Astrocyte (in vitro differentiated cells and primary cell): ENCODE measurements at regions not wholly inside any gene's neighbourhood (a gene's known extent, or its start where the extent isn't known, plus 50 kb on each side); places are given as distances from the start of the nearest gene placed in this dataset.

Source experiments
- DNase-seq: peaks from one replicate; pipeline ENCODE4 v3.0.0-alpha.2; 2010; ENCODE audit warnings: low read depth
- FAIRE-seq: peaks from 2 replicates; lab custom pipeline; 2011; peaks lifted over from hg19 to GRCh38; lab: Jason Lieb, UNC
- H2AFZ ChIP-seq: 2 replicates; pipeline ENCODE4 v1.6.0; 2012; ENCODE audit warnings: low read depth, low read length, inconsistent platforms
- H3K27ac ChIP-seq: 2 replicates; pipeline ENCODE4 v1.5.1; 2011; ENCODE audit warnings: low read depth, low read length, inconsistent platforms
- H3K27me3 ChIP-seq: 2 replicates; pipeline ENCODE4 v1.6.0; 2011; ENCODE audit warnings: low read length, inconsistent platforms; ENCODE audit not compliant: insufficient read depth
- H3K36me3 ChIP-seq: 2 replicates; pipeline ENCODE4 v1.5.1; 2011; ENCODE audit warnings: low read length, inconsistent platforms; ENCODE audit not compliant: insufficient read depth
- H3K4me1 ChIP-seq: 2 replicates; pipeline ENCODE4 v1.5.1; 2011; ENCODE audit warnings: low read length, inconsistent platforms; ENCODE audit not compliant: insufficient read depth
- H3K4me2 ChIP-seq: 2 replicates; pipeline ENCODE4 v1.6.0; 2012; ENCODE audit warnings: low read length, inconsistent platforms
- H3K4me3 ChIP-seq: 2 replicates; pipeline ENCODE4 v1.5.1; 2011; ENCODE audit warnings: low read depth, mild to moderate bottlenecking, low read length, inconsistent platforms; ENCODE audit not compliant: insufficient read depth
- H3K79me2 ChIP-seq: 2 replicates; pipeline ENCODE4 v1.6.0; 2012; ENCODE audit warnings: mild to moderate bottlenecking, low read length, inconsistent platforms; ENCODE audit not compliant: insufficient read depth
- H3K9ac ChIP-seq: 2 replicates; pipeline ENCODE4 v1.6.0; 2012; ENCODE audit warnings: mild to moderate bottlenecking, low read length, inconsistent platforms
- H3K9me3 ChIP-seq: 2 replicates; pipeline ENCODE4 v1.5.1; 2012; ENCODE audit warnings: low read depth, mild to moderate bottlenecking, low read length, inconsistent platforms; ENCODE audit not compliant: insufficient read depth
- H4K20me1 ChIP-seq: 2 replicates; pipeline ENCODE4 v1.6.0; 2012; ENCODE audit warnings: low read length, inconsistent platforms; ENCODE audit not compliant: insufficient read depth
- H3K27ac Mint-ChIP-seq: one replicate; pipeline ENCODE4 v1.8.0; 2021; ENCODE audit warnings: mild to moderate bottlenecking, mixed read lengths; ENCODE audit not compliant: unreplicated experiment
- H3K27me3 Mint-ChIP-seq: one replicate; pipeline ENCODE4 v1.8.0; 2021; ENCODE audit warnings: low read depth, mixed read lengths; ENCODE audit not compliant: unreplicated experiment
- H3K36me3 Mint-ChIP-seq: one replicate; pipeline ENCODE4 v1.8.0; 2021; ENCODE audit warnings: low read depth, mixed read lengths; ENCODE audit not compliant: unreplicated experiment
- H3K4me1 Mint-ChIP-seq: one replicate; pipeline ENCODE4 v1.8.0; 2021; ENCODE audit warnings: low read depth, mixed read lengths; ENCODE audit not compliant: unreplicated experiment
- H3K4me3 Mint-ChIP-seq: one replicate; pipeline ENCODE4 v1.8.0; 2021; ENCODE audit warnings: mild to moderate bottlenecking, moderate library complexity, mixed read lengths; ENCODE audit not compliant: unreplicated experiment
- H3K9me3 Mint-ChIP-seq: one replicate; pipeline ENCODE4 v1.8.0; 2021; ENCODE audit warnings: mild to moderate bottlenecking, mixed read lengths; ENCODE audit not compliant: unreplicated experiment
- EZH2 ChIP-seq: IDR thresholded peaks from 2 replicates; pipeline ENCODE4 v1.6.1; 2012; ENCODE audit warnings: mild to moderate bottlenecking, low read length, inconsistent platforms; ENCODE audit not compliant: insufficient read depth
- TF ChIP-seq, protein P1 (sequence below): IDR thresholded peaks from 2 replicates; pipeline ENCODE4 v1.5.1; 2011; ENCODE audit warnings: low read depth, mild to moderate bottlenecking, inconsistent platforms, low read length, moderate library complexity; ENCODE audit not compliant: insufficient read depth

DNA sequence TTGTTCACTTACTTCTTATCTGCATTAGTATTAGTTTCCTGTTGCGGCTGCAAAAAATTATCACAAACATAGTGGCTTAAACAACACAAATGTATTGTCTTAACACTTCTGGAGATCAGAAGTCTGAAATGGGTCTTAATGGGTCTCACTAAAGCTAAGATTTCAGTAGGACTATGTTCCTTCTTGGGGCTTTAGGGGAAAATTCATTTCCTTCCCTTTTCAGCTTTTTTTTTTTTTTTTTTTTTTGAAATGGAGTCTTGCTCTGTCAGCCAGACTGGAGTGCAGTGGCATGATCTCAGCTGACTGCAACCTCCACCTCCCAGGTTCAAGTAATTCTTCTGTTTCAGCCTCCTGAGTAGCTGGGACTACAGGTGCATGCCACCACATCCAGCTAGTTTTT, 78.1 kb upstream of the KLF3 start:
- Mint-ChIP-seq H3K27ac (no peak overlapping the region), H3K36me3 (no peaks in the 10 kb centered on the region), H3K4me1 (peaks cover 12% of the 10 kb centered on the region), H3K4me3 (no peak overlapping the region), H3K9me3 (peaks cover 9% of the 10 kb centered on the region), H3K27me3 (peaks cover 8% of the 10 kb centered on the region)
- H3K4me3 ChIP-seq: no peak overlapping the region
- H2AFZ ChIP-seq: no peak overlapping the region
- no peaks in the 10 kb centered on the region for H3K36me3 ChIP-seq
- DNase-seq (no peak), FAIRE-seq (no peak)
- H3K27ac ChIP-seq: no peak overlapping the region
- no peaks in the 10 kb centered on the region for H3K4me1 ChIP-seq
- TF ChIP-seq, protein P1, sequence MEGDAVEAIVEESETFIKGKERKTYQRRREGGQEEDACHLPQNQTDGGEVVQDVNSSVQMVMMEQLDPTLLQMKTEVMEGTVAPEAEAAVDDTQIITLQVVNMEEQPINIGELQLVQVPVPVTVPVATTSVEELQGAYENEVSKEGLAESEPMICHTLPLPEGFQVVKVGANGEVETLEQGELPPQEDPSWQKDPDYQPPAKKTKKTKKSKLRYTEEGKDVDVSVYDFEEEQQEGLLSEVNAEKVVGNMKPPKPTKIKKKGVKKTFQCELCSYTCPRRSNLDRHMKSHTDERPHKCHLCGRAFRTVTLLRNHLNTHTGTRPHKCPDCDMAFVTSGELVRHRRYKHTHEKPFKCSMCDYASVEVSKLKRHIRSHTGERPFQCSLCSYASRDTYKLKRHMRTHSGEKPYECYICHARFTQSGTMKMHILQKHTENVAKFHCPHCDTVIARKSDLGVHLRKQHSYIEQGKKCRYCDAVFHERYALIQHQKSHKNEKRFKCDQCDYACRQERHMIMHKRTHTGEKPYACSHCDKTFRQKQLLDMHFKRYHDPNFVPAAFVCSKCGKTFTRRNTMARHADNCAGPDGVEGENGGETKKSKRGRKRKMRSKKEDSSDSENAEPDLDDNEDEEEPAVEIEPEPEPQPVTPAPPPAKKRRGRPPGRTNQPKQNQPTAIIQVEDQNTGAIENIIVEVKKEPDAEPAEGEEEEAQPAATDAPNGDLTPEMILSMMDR: no peak
- TF ChIP-seq EZH2: no peak
- no peak overlapping the region for H3K9ac ChIP-seq
- H4K20me1 ChIP-seq: no peaks in the 10 kb centered on the region
- no peak overlapping the region for H3K4me2 ChIP-seq
- H3K27me3 ChIP-seq: peaks cover 2% of the 10 kb centered on the region
- H3K9me3 ChIP-seq: no peaks in the 10 kb centered on the region
- no peaks in the 10 kb centered on the region for H3K79me2 ChIP-seq

DNA sequence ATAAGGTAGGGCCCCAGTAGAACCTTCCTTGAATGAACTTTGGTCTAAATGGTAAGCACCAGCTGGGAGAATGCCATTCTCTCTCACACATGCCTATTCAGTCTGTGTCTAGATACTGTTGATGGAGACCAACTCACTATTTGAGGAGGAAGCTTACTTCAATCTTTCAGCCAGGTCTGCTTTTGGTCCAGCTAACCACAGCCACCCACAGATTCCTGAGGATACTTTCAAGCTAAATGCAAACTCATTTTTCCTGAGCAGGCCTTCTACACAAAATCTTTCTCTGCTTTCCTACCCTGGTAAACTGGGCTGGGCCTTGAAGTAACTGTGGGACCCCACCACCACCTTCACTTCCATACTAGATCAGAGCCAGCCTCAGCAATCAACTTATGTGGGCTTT, 76.9 kb upstream of the KLF3 start:
- FAIRE-seq (no peak), DNase-seq (no peak)
- Histone ChIP-seq H3K79me2 (no peaks in the 10 kb centered on the region), H4K20me1 (no peaks in the 10 kb centered on the region), H3K4me3 (no peak overlapping the region), H2AFZ (no peak overlapping the region), H3K27me3 (peaks cover 4% of the 10 kb centered on the region), H3K36me3 (no peaks in the 10 kb centered on the region), H3K4me1 (no peaks in the 10 kb centered on the region), H3K9me3 (no peaks in the 10 kb centered on the region), H3K27ac (no peak overlapping the region), H3K4me2 (no peak overlapping the region), H3K9ac (no peak overlapping the region)
- Mint-ChIP-seq H3K4me3 (no peak overlapping the region), H3K36me3 (no peaks in the 10 kb centered on the region), H3K4me1 (peaks cover 14% of the 10 kb centered on the region), H3K27me3 (peaks cover 10% of the 10 kb centered on the region), H3K9me3 (peaks cover 8% of the 10 kb centered on the region), H3K27ac (no peak overlapping the region)
- TF ChIP-seq EZH2: no peak
- TF ChIP-seq, protein P1: no peak

DNA sequence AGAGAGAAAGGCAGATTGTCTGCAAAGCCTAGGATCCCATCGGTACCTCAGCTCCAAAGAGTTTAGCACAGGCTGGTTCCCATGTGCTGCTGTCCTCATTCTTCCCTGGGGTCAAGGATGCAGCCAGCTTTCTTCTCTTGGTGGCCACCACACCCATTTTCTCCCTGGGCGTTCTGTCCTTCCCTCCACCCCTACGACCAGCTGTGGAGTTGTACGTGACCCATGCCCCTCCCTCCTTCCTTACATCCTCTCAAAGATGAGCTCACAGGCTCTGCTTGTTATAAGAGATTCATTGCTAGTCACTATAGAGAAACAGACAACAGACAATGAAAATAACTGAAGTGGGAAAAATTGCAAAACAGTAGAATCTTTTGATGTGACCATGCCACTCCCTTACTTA, 74.0 kb upstream of the KLF3 start:
- Histone ChIP-seq H3K4me3 (no peak overlapping the region), H3K9me3 (no peaks in the 10 kb centered on the region), H3K27ac (no peak overlapping the region), H3K27me3 (peaks cover 4% of the 10 kb centered on the region), H3K4me1 (no peaks in the 10 kb centered on the region), H3K9ac (no peak overlapping the region), H3K79me2 (no peaks in the 10 kb centered on the region), H3K36me3 (no peaks in the 10 kb centered on the region), H3K4me2 (no peak overlapping the region), H4K20me1 (no peaks in the 10 kb centered on the region), H2AFZ (no peak overlapping the region)
- DNase-seq (no peak), FAIRE-seq (no peak)
- H3K4me1 Mint-ChIP-seq: peaks cover 8% of the 10 kb centered on the region
- no peak overlapping the region for H3K27ac Mint-ChIP-seq
- no peak for TF ChIP-seq EZH2
- TF ChIP-seq, protein P1: no peak
- H3K4me3 Mint-ChIP-seq: no peak overlapping the region
- peaks cover 5% of the 10 kb centered on the region for H3K9me3 Mint-ChIP-seq
- no peaks in the 10 kb centered on the region for H3K36me3 Mint-ChIP-seq
- H3K27me3 Mint-ChIP-seq: peaks cover 9% of the 10 kb centered on the region
